Fibroblast of lung (primary cell): ENCODE measurements at regions not wholly inside any gene's neighbourhood (a gene's known extent, or its start where the extent isn't known, plus 50 kb on each side); places are given as distances from the start of the nearest gene placed in this dataset.

Source experiments
- DNase-seq, 2 donors: peaks; one replicate each; pipeline versions ENCODE4 v3.0.0 to v3.0.0-alpha.2; 2010; ENCODE audit warnings: low read depth in 2 of 2
- H2AFZ ChIP-seq: 2 replicates; pipeline ENCODE4 v1.5.1; 2012; ENCODE audit warnings: low read length, control low read depth, inconsistent platforms
- H3K27ac ChIP-seq: 2 replicates; pipeline ENCODE4 v1.5.1; 2011; ENCODE audit warnings: low read length, control low read depth; ENCODE audit not compliant: insufficient read depth
- H3K27me3 ChIP-seq: 2 replicates; pipeline ENCODE4 v1.5.1; 2011; ENCODE audit warnings: mild to moderate bottlenecking, low read length; ENCODE audit not compliant: control insufficient read depth, insufficient read depth
- H3K36me3 ChIP-seq: 2 replicates; pipeline ENCODE4 v1.5.1; 2011; ENCODE audit warnings: low read length; ENCODE audit not compliant: control insufficient read depth, insufficient read depth
- H3K4me1 ChIP-seq: 2 replicates; pipeline ENCODE4 v1.5.1; 2011; ENCODE audit warnings: low read length; ENCODE audit not compliant: control insufficient read depth, insufficient read depth; ENCODE audit errors: extremely low read depth
- H3K4me2 ChIP-seq: 2 replicates; pipeline ENCODE4 v1.5.1; 2011; ENCODE audit warnings: low read length, control low read depth; ENCODE audit not compliant: insufficient read depth; ENCODE audit errors: extremely low read depth
- H3K4me3 ChIP-seq, 4 experiments: fragments of 200-600 bp in 1 of 4; sonication (generic) in 1 of 4; replicated peaks in 1 of 4; 2 replicates each; pipeline ENCODE4 v1.5.1; 2011 to 2016; ENCODE audit warnings: low read length in 4 of 4, low read depth in 3 of 4, mild to moderate bottlenecking in 3 of 4, control low read depth in 2 of 4, inconsistent platforms in 1 of 4, mixed read lengths in 1 of 4; ENCODE audit not compliant: insufficient read depth in 1 of 4; ENCODE audit errors: control extremely low read depth in 1 of 4
- H3K79me2 ChIP-seq: 2 replicates; pipeline ENCODE4 v1.5.1; 2012; ENCODE audit warnings: mild to moderate bottlenecking, low read length, inconsistent platforms; ENCODE audit not compliant: control insufficient read depth, insufficient read depth
- H3K9ac ChIP-seq: 2 replicates; pipeline ENCODE4 v1.5.1; 2011; ENCODE audit warnings: mild to moderate bottlenecking, low read length, control low read depth; ENCODE audit not compliant: insufficient read depth
- H3K9me3 ChIP-seq: 2 replicates; pipeline ENCODE4 v1.5.1; 2012; ENCODE audit warnings: low read depth, low read length; ENCODE audit not compliant: control insufficient read depth, insufficient read depth
- H4K20me1 ChIP-seq: 2 replicates; pipeline ENCODE4 v1.5.1; 2011; ENCODE audit warnings: low read length; ENCODE audit not compliant: control insufficient read depth, insufficient read depth; ENCODE audit errors: extremely low read depth
- CTCF ChIP-seq, 2 donors: IDR thresholded peaks in 1 of 2; conservative IDR thresholded peaks in 1 of 2; 1 replicate in 1 of 2; 2 replicates in 1 of 2; pipeline ENCODE4 v1.5.1; 2011 to 2012; ENCODE audit warnings: low read length in 2 of 2, control low read depth in 1 of 2, inconsistent platforms in 1 of 2, low read depth in 1 of 2, mild to moderate bottlenecking in 1 of 2
- EZH2 ChIP-seq: IDR thresholded peaks from 2 replicates; pipeline ENCODE4 v1.5.1; 2012; ENCODE audit warnings: low read length, control low read depth, mild to moderate bottlenecking; ENCODE audit errors: missing control alignments

DNA sequence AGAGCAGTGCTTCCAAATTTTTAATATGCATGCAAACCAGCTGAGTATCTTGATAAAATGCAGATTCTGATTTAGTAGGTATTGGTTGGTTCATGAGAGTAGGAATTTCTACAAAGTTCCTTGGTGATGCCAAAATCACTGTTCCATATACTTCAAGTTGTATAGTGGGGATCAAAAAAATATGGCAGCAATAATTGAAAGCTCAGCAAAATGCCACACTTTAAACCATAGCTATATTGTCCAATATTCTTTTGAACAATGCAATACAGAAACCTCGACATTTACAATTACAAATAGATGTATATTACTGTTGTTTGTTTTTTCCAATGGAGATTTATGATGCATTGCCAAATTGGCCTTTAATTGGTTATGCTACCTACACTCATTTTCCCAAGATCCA, 55.7 kb upstream of the NCAM2 start:
- Histone ChIP-seq H3K4me1 (no peaks in the 10 kb centered on the region), H3K9ac (no peak overlapping the region), H3K4me2 (no peak overlapping the region), H3K36me3 (no peaks in the 10 kb centered on the region), H3K27me3 (no peaks in the 10 kb centered on the region), H3K4me3 (no peak overlapping the region), H4K20me1 (no peaks in the 10 kb centered on the region), H3K27ac (no peak overlapping the region), H3K9me3 (no peaks in the 10 kb centered on the region), H2AFZ (no peak overlapping the region), H3K79me2 (no peaks in the 10 kb centered on the region)
- DNase-seq, result no peak
- no peak for TF ChIP-seq CTCF (conservative IDR thresholded peaks at IDR 0.05 in 1 of 2, IDR thresholded peaks at IDR 0.05 in 1 of 2; ENCODE audit: low read depth in 1 of 2, low read length in 2 of 2)
- no peak for TF ChIP-seq EZH2

- Histone ChIP-seq H3K4me2 (no peak overlapping the region), H2AFZ (no peak overlapping the region)
- DNase-seq, result no peak
Measured at GRCh38 chr21:20943561-20943997, 54.6 kb upstream of the NCAM2 start.

GRCh38 chr21:20944139-20944538, 54.1 kb upstream of the NCAM2 start:
- no peak for DNase-seq
- H3K9ac ChIP-seq, result no peak overlapping the region
- no peak overlapping the region for H3K27ac ChIP-seq
- H3K79me2 ChIP-seq, result no peaks in the 10 kb centered on the region
- no peaks in the 10 kb centered on the region for H3K36me3 ChIP-seq
- no peaks in the 10 kb centered on the region for H4K20me1 ChIP-seq
- H3K9me3 ChIP-seq, result no peaks in the 10 kb centered on the region
- H2AFZ ChIP-seq, result no peak overlapping the region
- no peak overlapping the region for H3K4me2 ChIP-seq
- no peaks in the 10 kb centered on the region for H3K27me3 ChIP-seq
- H3K4me1 ChIP-seq, result no peaks in the 10 kb centered on the region
- TF ChIP-seq EZH2 (no peak), CTCF (conservative IDR thresholded peaks at IDR 0.05 in 1 of 2, IDR thresholded peaks at IDR 0.05 in 1 of 2; ENCODE audit: low read depth in 1 of 2, low read length in 2 of 2) (no peak)
- H3K4me3 ChIP-seq, result no peak overlapping the region

More at GRCh38 chr21:20943561-20943997, 54.6 kb upstream of the NCAM2 start:
- TF ChIP-seq EZH2, result no peak
- no peak for TF ChIP-seq CTCF (conservative IDR thresholded peaks at IDR 0.05 in 1 of 2, IDR thresholded peaks at IDR 0.05 in 1 of 2; ENCODE audit: low read depth in 1 of 2, low read length in 2 of 2)
- Histone ChIP-seq H3K4me1 (no peaks in the 10 kb centered on the region), H3K79me2 (no peaks in the 10 kb centered on the region), H3K36me3 (no peaks in the 10 kb centered on the region), H4K20me1 (no peaks in the 10 kb centered on the region), H3K27ac (no peak overlapping the region), H3K9me3 (no peaks in the 10 kb centered on the region), H3K4me3 (no peak overlapping the region), H3K27me3 (no peaks in the 10 kb centered on the region), H3K9ac (no peak overlapping the region)
